ENCODE measurements at regions not wholly inside any gene's neighbourhood (a gene's known extent, or its start where the extent isn't known, plus 50 kb on each side); places are given as distances from the start of the nearest gene placed in this dataset.

DNA sequence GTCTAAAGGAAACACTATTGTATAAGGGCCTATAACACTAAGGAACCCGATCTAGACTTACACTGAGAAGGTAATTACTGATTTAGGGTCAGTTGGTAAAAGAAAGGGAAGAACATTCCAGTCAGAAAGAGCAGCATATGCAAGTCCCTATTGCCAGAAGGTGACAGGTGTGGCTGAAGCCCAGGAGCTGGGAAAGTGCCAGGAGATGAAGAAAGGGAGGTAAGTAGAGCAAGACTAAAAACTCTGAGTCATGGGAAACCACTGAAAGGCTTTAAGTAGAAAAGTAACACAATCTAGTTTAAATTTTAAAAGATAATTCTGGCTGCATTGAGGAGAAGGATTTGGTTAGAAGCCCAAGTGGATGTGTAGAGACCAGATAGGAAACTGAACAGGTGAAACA, 77.7 kb upstream of the INTU start:
- Mint-ChIP-seq H3K4me1 (no peaks in the 10 kb centered on the region), H3K4me3 (no peak overlapping the region), H3K27ac (no peak overlapping the region), H3K9me3 (no peaks in the 10 kb centered on the region), H3K27me3 (no peaks in the 10 kb centered on the region), H3K36me3 (no peaks in the 10 kb centered on the region)
- no peaks in the 10 kb centered on the region for H3K4me1 ChIP-seq (ENCODE audit: insufficient read depth, low read length)
- no peaks in the 10 kb centered on the region for H3K27me3 ChIP-seq (ENCODE audit: insufficient read depth, low read length, poor library complexity, severe bottlenecking)
- H3K9me3 ChIP-seq (ENCODE audit: low read length), result no peaks in the 10 kb centered on the region
- H3K4me3 ChIP-seq (ENCODE audit: low read length), result no peak overlapping the region
- ChIA-PET CTCF (no interaction called here), POLR2A (no interaction called here)
- H3K27ac ChIP-seq (ENCODE audit: low read depth, low read length), result no peak overlapping the region
- no peak for DNase-seq
- no peaks in the 10 kb centered on the region for H3K36me3 ChIP-seq (ENCODE audit: insufficient read depth, low read length)

DNA sequence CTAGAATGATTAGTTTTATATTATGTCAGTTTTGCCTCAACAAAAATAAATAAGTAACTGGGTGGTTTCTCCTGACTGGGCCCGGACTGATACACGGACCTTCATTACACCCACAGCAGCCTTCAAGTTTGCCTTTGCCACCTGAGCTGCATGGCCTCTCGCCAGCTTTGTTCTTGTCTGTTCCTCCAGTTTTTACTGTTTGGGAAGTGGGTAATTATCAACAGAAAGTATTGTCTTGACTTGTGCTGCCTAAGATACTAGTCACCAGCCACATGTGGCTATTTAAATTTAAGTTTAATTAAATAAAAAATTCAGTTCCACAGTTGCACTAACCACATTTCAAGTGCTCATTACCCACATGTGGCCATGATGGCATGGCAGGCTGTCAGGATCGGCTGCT, 74.7 kb upstream of the INTU start:
- Histone ChIP-seq H3K36me3 (ENCODE audit: insufficient read depth, low read length) (no peaks in the 10 kb centered on the region), H3K4me1 (ENCODE audit: insufficient read depth, low read length) (no peaks in the 10 kb centered on the region), H3K9me3 (ENCODE audit: low read length) (no peaks in the 10 kb centered on the region), H3K27ac (ENCODE audit: low read depth, low read length) (no peak overlapping the region), H3K4me3 (ENCODE audit: low read length) (no peak overlapping the region), H3K27me3 (ENCODE audit: insufficient read depth, low read length, poor library complexity, severe bottlenecking) (no peaks in the 10 kb centered on the region)
- no peaks in the 10 kb centered on the region for H3K9me3 Mint-ChIP-seq
- H3K4me1 Mint-ChIP-seq, result no peaks in the 10 kb centered on the region
- CTCF ChIA-PET, result no interaction called here
- H3K27ac Mint-ChIP-seq, result no peak overlapping the region
- POLR2A ChIA-PET, result no interaction called here
- no peaks in the 10 kb centered on the region for H3K27me3 Mint-ChIP-seq
- H3K4me3 Mint-ChIP-seq, result no peak overlapping the region
- DNase-seq, result no peak
- H3K36me3 Mint-ChIP-seq, result no peaks in the 10 kb centered on the region

DNA sequence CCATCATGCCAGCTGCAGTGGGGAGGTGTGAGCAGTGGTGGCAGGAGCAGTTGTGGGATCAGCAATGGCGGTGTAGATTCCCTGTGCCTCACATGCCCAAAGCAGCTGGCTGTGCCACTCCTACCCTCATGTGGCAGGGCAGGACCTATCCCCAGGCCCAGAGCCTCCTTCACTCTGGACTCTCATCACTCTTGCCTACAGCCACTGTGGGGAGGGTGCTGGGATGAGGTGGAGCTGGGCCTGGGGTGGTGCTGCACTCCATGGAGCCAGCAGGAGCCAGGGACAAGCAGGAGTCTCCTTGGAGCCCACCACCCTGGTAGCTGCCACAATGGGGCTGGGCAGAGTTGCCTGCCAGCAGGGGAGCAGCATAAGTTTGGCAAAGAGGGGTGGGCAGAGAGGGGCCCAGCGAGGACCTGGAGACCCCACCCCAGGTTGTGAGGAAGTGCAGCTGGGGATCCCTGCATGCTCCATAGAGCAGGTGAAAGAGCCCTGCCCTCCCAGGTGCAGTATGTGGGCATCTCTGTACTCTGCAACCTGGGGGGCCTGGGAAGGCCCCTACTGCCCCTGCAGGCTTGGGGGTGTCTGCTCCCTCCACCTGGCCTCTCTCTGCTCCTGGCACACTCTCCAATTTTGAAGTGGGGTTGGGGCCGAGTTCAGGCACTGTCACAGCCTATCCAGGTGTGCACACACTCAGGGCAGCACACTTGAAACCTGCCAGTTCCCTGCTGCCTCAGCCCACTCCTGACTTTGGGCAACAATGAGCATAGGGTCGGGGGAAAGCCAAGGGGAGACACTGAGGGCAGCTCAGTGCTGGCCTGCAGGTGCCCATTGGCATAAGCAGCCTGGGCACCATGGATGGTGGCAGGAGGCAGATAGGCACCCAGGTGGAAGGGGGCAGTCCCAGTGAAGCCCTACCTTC, 74.0 kb upstream of the INTU start:
- DNase-seq, result no peak
- Mint-ChIP-seq H3K27me3 (no peaks in the 10 kb centered on the region), H3K27ac (no peak overlapping the region), H3K9me3 (no peaks in the 10 kb centered on the region), H3K4me1 (no peaks in the 10 kb centered on the region), H3K4me3 (no peak overlapping the region), H3K36me3 (no peaks in the 10 kb centered on the region)
- H3K36me3 ChIP-seq (ENCODE audit: insufficient read depth, low read length), result no peaks in the 10 kb centered on the region
- POLR2A ChIA-PET, result no interaction called here
- H3K4me3 ChIP-seq (ENCODE audit: low read length), result no peak overlapping the region
- H3K9me3 ChIP-seq (ENCODE audit: low read length), result no peaks in the 10 kb centered on the region
- no peaks in the 10 kb centered on the region for H3K27me3 ChIP-seq (ENCODE audit: insufficient read depth, low read length, poor library complexity, severe bottlenecking)
- H3K4me1 ChIP-seq (ENCODE audit: insufficient read depth, low read length), result no peaks in the 10 kb centered on the region
- no peak overlapping the region for H3K27ac ChIP-seq (ENCODE audit: low read depth, low read length)
- CTCF ChIA-PET, result no interaction called here

DNA sequence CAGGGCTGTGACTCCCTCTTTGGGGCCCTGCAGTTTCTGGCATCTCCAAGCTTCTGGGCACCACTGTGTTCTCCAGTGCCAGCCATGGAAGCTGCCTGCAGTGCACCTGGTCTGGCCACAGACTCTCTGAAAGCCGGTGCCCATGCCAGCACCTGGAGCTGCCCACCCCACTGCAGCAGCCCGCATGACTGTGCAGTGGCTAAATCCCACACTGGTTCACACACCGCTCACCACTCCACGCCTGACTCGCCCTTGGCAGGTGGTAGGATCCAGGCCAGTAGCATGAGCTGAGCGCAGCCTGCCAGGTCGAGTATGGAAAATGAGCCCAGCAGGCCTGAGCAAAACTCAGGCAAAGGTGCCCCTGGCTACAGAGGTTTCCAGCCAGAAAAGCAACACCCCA, 72.8 kb upstream of the INTU start:
- H3K27ac Mint-ChIP-seq, result no peak overlapping the region
- Histone ChIP-seq H3K4me1 (ENCODE audit: insufficient read depth, low read length) (no peaks in the 10 kb centered on the region), H3K27me3 (ENCODE audit: insufficient read depth, low read length, poor library complexity, severe bottlenecking) (no peaks in the 10 kb centered on the region), H3K36me3 (ENCODE audit: insufficient read depth, low read length) (no peaks in the 10 kb centered on the region), H3K27ac (ENCODE audit: low read depth, low read length) (no peak overlapping the region), H3K9me3 (ENCODE audit: low read length) (no peaks in the 10 kb centered on the region), H3K4me3 (ENCODE audit: low read length) (no peak overlapping the region)
- no peak overlapping the region for H3K4me3 Mint-ChIP-seq
- H3K27me3 Mint-ChIP-seq, result no peaks in the 10 kb centered on the region
- H3K9me3 Mint-ChIP-seq, result peaks cover 0 to 2% (median 0%) of the 10 kb centered on the region in 5 donors
- DNase-seq, result no peak
- H3K36me3 Mint-ChIP-seq, result no peaks in the 10 kb centered on the region
- POLR2A ChIA-PET, result no interaction called here
- CTCF ChIA-PET, result no interaction called here
- H3K4me1 Mint-ChIP-seq, result no peaks in the 10 kb centered on the region

DNA sequence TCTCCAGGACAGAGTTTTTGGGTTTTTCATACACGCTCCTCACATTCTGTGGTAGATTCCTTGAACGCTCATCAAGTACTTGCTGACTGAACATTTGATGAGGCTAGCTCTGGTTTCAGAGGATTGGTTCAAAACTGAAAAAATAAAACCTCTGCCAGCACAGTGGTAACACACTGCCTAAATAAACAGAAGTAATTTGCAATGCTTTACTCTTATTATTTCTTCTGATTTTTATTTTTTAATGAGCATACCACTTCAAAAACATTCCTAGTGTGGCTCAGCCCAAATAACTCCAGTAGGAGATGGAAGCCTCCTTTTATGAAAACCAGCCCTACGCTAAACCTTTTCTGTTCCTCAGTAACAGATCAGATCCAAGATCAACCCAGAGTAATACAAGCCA, 72.0 kb upstream of the INTU start:
- H3K9me3 Mint-ChIP-seq, result peaks cover 0 to 2% (median 0%) of the 10 kb centered on the region in 5 donors
- no peak overlapping the region for H3K27ac Mint-ChIP-seq
- DNase-seq, result no peak
- Histone ChIP-seq H3K27me3 (ENCODE audit: insufficient read depth, low read length, poor library complexity, severe bottlenecking) (no peaks in the 10 kb centered on the region), H3K4me3 (ENCODE audit: low read length) (no peak overlapping the region), H3K9me3 (ENCODE audit: low read length) (no peaks in the 10 kb centered on the region), H3K4me1 (ENCODE audit: insufficient read depth, low read length) (no peaks in the 10 kb centered on the region), H3K27ac (ENCODE audit: low read depth, low read length) (no peak overlapping the region), H3K36me3 (ENCODE audit: insufficient read depth, low read length) (no peaks in the 10 kb centered on the region)
- CTCF ChIA-PET, result no interaction called here
- no peaks in the 10 kb centered on the region for H3K36me3 Mint-ChIP-seq
- POLR2A ChIA-PET, result no interaction called here
- H3K4me3 Mint-ChIP-seq, result no peak overlapping the region
- no peaks in the 10 kb centered on the region for H3K27me3 Mint-ChIP-seq
- no peaks in the 10 kb centered on the region for H3K4me1 Mint-ChIP-seq

DNA sequence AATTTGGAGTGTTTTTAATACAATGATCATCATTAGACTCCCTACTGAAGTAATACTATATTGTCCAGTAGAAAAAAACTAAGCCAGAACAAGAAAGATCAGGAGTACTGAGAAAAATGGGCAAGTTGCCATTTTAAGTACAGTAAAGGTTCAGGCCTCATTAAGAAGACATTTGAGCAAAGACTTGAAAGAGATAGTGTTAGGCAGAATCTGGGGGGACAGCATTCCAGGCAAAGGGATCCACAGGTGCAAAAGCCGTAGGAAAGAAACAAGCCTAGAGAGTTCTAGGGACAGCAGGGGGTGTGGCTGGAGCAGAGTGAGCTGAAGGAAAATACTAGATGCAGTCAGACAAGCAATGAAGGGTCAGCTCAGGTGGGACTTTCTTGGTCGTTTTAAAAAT, 58.1 kb upstream of the INTU start:
- POLR2A ChIA-PET, result no interaction called here
- no peaks in the 10 kb centered on the region for H3K36me3 ChIP-seq (ENCODE audit: insufficient read depth, low read length)
- DNase-seq, result no peak
- Mint-ChIP-seq H3K36me3 (no peaks in the 10 kb centered on the region), H3K27me3 (peaks cover 0 to 3% of the 10 kb centered on the region in 2 donors), H3K9me3 (peaks cover 0 to 4% (median 0%) of the 10 kb centered on the region in 5 donors), H3K4me3 (no peak overlapping the region), H3K27ac (no peak overlapping the region), H3K4me1 (no peaks in the 10 kb centered on the region)
- no peaks in the 10 kb centered on the region for H3K9me3 ChIP-seq (ENCODE audit: low read length)
- CTCF ChIA-PET, result no interaction called here
- no peaks in the 10 kb centered on the region for H3K4me1 ChIP-seq (ENCODE audit: insufficient read depth, low read length)
- no peaks in the 10 kb centered on the region for H3K27me3 ChIP-seq (ENCODE audit: insufficient read depth, low read length, poor library complexity, severe bottlenecking)
- no peak overlapping the region for H3K27ac ChIP-seq (ENCODE audit: low read depth, low read length)
- H3K4me3 ChIP-seq (ENCODE audit: low read length), result no peak overlapping the region

DNA sequence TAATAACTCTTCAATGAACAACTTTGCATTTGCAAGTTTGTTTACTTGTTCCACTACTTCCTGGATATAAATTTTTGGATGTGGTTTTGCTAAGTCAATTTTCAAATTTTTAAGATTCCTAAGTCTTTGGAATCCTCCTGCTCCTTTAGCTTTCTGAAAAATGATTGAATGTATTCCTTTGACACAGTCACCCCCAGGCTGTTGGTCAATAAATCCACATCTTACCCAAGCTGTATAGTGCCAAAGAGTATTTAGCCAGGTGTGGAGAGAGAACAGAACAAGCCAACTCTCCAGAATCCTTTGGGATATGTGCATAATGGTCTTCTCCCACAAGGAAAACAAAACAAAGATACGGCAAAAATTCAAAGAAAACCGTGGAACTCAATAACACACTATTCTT, 56.9 kb upstream of the INTU start:
- Histone ChIP-seq H3K36me3 (ENCODE audit: insufficient read depth, low read length) (no peaks in the 10 kb centered on the region), H3K4me1 (ENCODE audit: insufficient read depth, low read length) (no peaks in the 10 kb centered on the region), H3K9me3 (ENCODE audit: low read length) (no peaks in the 10 kb centered on the region), H3K27me3 (ENCODE audit: insufficient read depth, low read length, poor library complexity, severe bottlenecking) (no peaks in the 10 kb centered on the region), H3K4me3 (ENCODE audit: low read length) (no peak overlapping the region), H3K27ac (ENCODE audit: low read depth, low read length) (no peak overlapping the region)
- H3K9me3 Mint-ChIP-seq, result peaks cover 0 to 4% (median 0%) of the 10 kb centered on the region in 5 donors
- H3K27ac Mint-ChIP-seq, result no peak overlapping the region
- ChIA-PET POLR2A (no interaction called here), CTCF (no interaction called here)
- no peak overlapping the region for H3K4me3 Mint-ChIP-seq
- H3K27me3 Mint-ChIP-seq, result peaks cover 0 to 3% of the 10 kb centered on the region in 2 donors
- no peaks in the 10 kb centered on the region for H3K36me3 Mint-ChIP-seq
- DNase-seq, result no peak
- no peaks in the 10 kb centered on the region for H3K4me1 Mint-ChIP-seq

DNA sequence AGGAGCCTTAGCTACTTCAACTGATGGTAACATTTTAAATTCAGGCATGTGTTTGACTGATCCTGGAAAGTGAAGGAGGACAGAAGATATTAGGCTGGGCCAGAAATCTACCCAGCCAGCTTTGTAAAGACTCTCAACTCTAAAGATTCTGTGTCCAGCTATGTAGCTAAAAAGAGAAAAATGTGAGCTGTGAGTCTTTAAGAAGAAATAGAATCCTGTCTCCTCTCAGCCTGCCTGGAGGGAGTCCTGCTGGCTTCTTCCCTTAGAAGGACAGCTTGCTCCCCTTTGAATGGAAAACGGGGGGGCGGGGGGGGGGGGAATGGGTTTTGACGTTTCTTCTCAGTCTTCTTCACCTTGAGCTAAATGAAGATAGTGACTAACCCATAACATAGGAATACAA, 54.3 kb upstream of the INTU start:
- Histone ChIP-seq H3K4me3 (ENCODE audit: low read length) (no peak overlapping the region), H3K27me3 (ENCODE audit: insufficient read depth, low read length, poor library complexity, severe bottlenecking) (no peaks in the 10 kb centered on the region), H3K36me3 (ENCODE audit: insufficient read depth, low read length) (no peaks in the 10 kb centered on the region), H3K4me1 (ENCODE audit: insufficient read depth, low read length) (no peaks in the 10 kb centered on the region), H3K9me3 (ENCODE audit: low read length) (no peaks in the 10 kb centered on the region), H3K27ac (ENCODE audit: low read depth, low read length) (no peak overlapping the region)
- Mint-ChIP-seq H3K4me3 (no peak overlapping the region), H3K27ac (no peak overlapping the region), H3K36me3 (no peaks in the 10 kb centered on the region), H3K9me3 (peaks cover 0 to 4% (median 0%) of the 10 kb centered on the region in 5 donors), H3K27me3 (peaks cover 0 to 3% of the 10 kb centered on the region in 2 donors), H3K4me1 (no peaks in the 10 kb centered on the region)
- ChIA-PET CTCF (no interaction called here), POLR2A (no interaction called here)
- no peak for DNase-seq
